A549 (cell line): ENCODE measurements at regions not wholly inside any gene's neighbourhood (a gene's known extent, or its start where the extent isn't known, plus 50 kb on each side); places are given as distances from the start of the nearest gene placed in this dataset.

Experiments
- CBX2 ChIP-seq: fragments of 200-600 bp; sonication (generic); IDR thresholded peaks from 2 replicates; pipeline ENCODE4 v1.6.1; 2016; ENCODE audit warnings: low read depth, mild to moderate bottlenecking, borderline replicate concordance
- CHD4 ChIP-seq: fragments of 200-600 bp; sonication (generic); IDR thresholded peaks from 2 replicates; pipeline ENCODE4 v1.6.1; 2016; ENCODE audit warnings: antibody characterized with exemption, mild to moderate bottlenecking, borderline replicate concordance
- CTCF ChIP-seq: fragments of >200 bp; sonication (Bioruptor Twin); formaldehyde crosslinking; IDR thresholded peaks from 3 replicates; pipeline ENCODE4 v1.5.1; 2016
- ESRRA ChIP-seq: fragments of 150-350 bp; IDR thresholded peaks from 2 replicates; pipeline ENCODE4 v1.6.1; 2014; ENCODE audit warnings: mild to moderate bottlenecking, low read length, borderline replicate concordance
- FOSL2 ChIP-seq, 2 experiments: fragments of 450-650 bp in 1 of 2; fragments of >200 bp in 1 of 2; sonication (Bioruptor Twin) in 1 of 2; formaldehyde crosslinking; IDR thresholded peaks; 2 replicates each; pipeline versions ENCODE4 v1.5.0 to v1.6.1; 2016 to 2020; ENCODE audit warnings: mild to moderate bottlenecking in 1 of 2, moderate library complexity in 1 of 2
- FOXS1 ChIP-seq: fragments of 250-450 bp; sonication (Bioruptor Pico); IDR thresholded peaks from 2 replicates; pipeline ENCODE4 v1.5.0; 2020; ENCODE audit warnings: mild to moderate bottlenecking, moderate library complexity
- JUN ChIP-seq, 2 experiments: fragments of >200 bp; sonication (Bioruptor Twin); formaldehyde crosslinking; IDR thresholded peaks; 2 replicates in 1 of 2; 3 replicates in 1 of 2; pipeline ENCODE4 v1.6.1; 2016 to 2017
- POLR2A ChIP-seq: IDR thresholded peaks from 2 replicates; pipeline ENCODE4 v1.6.1; 2012; ENCODE audit warnings: mild to moderate bottlenecking, low read length
- RCOR1 ChIP-seq: fragments of 150-350 bp; IDR thresholded peaks from 2 replicates; pipeline ENCODE4 v1.6.1; 2014; ENCODE audit warnings: antibody characterized with exemption, low read length, low read depth

DNA sequence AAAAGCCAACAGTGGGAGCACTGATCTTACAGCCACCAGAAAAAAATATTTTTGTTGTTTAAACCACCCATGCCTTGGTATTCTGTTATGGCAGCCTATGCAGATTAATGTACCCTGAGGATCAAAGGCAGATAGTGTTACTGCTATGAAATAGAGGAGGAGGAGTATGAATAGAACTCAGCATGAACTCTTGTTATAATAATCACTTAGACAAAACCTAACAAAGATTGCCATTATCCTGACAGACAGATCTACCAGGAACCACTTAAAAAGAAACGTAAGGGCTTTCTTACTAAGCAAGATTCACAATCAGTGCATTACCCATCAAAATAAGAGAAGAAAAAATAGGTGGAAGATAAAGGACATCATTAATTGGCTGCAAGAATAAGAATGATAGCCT, 558.3 kb downstream of the GALC start:
- no peak for TF ChIP-seq CTCF
- TF ChIP-seq JUN (IDR thresholded peaks at IDR 0.05), result no peak
- TF ChIP-seq CBX2, result no peak
- no peak for TF ChIP-seq POLR2A
- no peak for TF ChIP-seq RCOR1
- no peak for TF ChIP-seq ESRRA
- TF ChIP-seq CHD4, result no peak
- TF ChIP-seq FOSL2 (IDR thresholded peaks at IDR 0.05), result no peak
- TF ChIP-seq FOSL2 (CRISPR knock-in tag; IDR thresholded peaks at IDR 0.05), result no peak
- TF ChIP-seq FOXS1 (CRISPR knock-in tag), result no peak
